GM21786 (cell line): ENCODE measurements at regions not wholly inside any gene's neighbourhood (a gene's known extent, or its start where the extent isn't known, plus 50 kb on each side); places are given as distances from the start of the nearest gene placed in this dataset.

Experiments used
- ATAC-seq: cut with Tn5 transposase; IDR thresholded peaks from one replicate; pipeline ENCODE4 v1.9.1; 2021; ENCODE audit not compliant: unreplicated experiment

- ATAC-seq = no peak
Observed at GRCh38 chr15:36331531-36332275, 247.7 kb upstream of the CDIN1 start.

GRCh38 chr15:36332301-36332700 lies 247.1 kb upstream of the CDIN1 start:
- ATAC-seq = no peak

GRCh38 chr15:36332896-36333295 lies 246.5 kb upstream of the CDIN1 start:
- no peak for ATAC-seq

- ATAC-seq = no peak
Observed at GRCh38 chr15:36334059-36334458, 245.4 kb upstream of the CDIN1 start.

GRCh38 chr15:36335224-36335623 lies 244.2 kb upstream of the CDIN1 start:
- ATAC-seq = no peak

GRCh38 chr15:36335659-36336058 lies 243.8 kb upstream of the CDIN1 start:
- no peak for ATAC-seq

- no peak for ATAC-seq
Observed at GRCh38 chr15:36344887-36345286, 234.5 kb upstream of the CDIN1 start.

- no peak for ATAC-seq
Observed at GRCh38 chr15:36347272-36347858, 232.1 kb upstream of the CDIN1 start.

GRCh38 chr15:36356466-36356865 lies 223.0 kb upstream of the CDIN1 start:
- ATAC-seq = no peak

GRCh38 chr15:36356978-36357601 lies 222.3 kb upstream of the CDIN1 start:
- no peak for ATAC-seq

- ATAC-seq = no peak
Observed at GRCh38 chr15:36358094-36358493, 221.3 kb upstream of the CDIN1 start.

- no peak for ATAC-seq
Observed at GRCh38 chr15:36358523-36358922, 220.9 kb upstream of the CDIN1 start.

- no peak for ATAC-seq
Observed at GRCh38 chr15:36359286-36359685, 220.1 kb upstream of the CDIN1 start.

GRCh38 chr15:36361351-36361870 lies 218.0 kb upstream of the CDIN1 start:
- no peak for ATAC-seq

GRCh38 chr15:36362509-36362915 lies 216.9 kb upstream of the CDIN1 start:
- ATAC-seq = no peak

GRCh38 chr15:36363335-36363734 lies 216.1 kb upstream of the CDIN1 start:
- ATAC-seq = no peak

GRCh38 chr15:36364377-36364776 lies 215.0 kb upstream of the CDIN1 start:
- no peak for ATAC-seq

GRCh38 chr15:36365963-36366362 lies 213.5 kb upstream of the CDIN1 start:
- ATAC-seq = no peak

- no peak for ATAC-seq
Observed at GRCh38 chr15:36370051-36370730, 209.2 kb upstream of the CDIN1 start.

- ATAC-seq = no peak
Observed at GRCh38 chr15:36370731-36371112, 208.7 kb upstream of the CDIN1 start.

GRCh38 chr15:36371509-36371908 lies 207.9 kb upstream of the CDIN1 start:
- no peak for ATAC-seq

- no peak for ATAC-seq
Observed at GRCh38 chr15:36372968-36373367, 206.5 kb upstream of the CDIN1 start.
